Epithelial cell of esophagus (primary cell): ENCODE measurements at regions not wholly inside any gene's neighbourhood (a gene's known extent, or its start where the extent isn't known, plus 50 kb on each side); places are given as distances from the start of the nearest gene placed in this dataset.

ENCODE experiments used
- DNase-seq: peaks from one replicate; pipeline ENCODE4 v3.0.0; 2010; ENCODE audit warnings: low read depth
- H3K4me3 ChIP-seq: 2 replicates; pipeline ENCODE4 v1.5.1; 2011; ENCODE audit warnings: mild to moderate bottlenecking, low read length, control low read depth
- TF ChIP-seq, protein P1 (sequence below): IDR thresholded peaks from 2 replicates; pipeline ENCODE4 v1.5.1; 2011; ENCODE audit warnings: low read depth, mild to moderate bottlenecking, low read length, control low read depth, inconsistent platforms; ENCODE audit not compliant: insufficient read depth; ENCODE audit errors: missing control alignments

DNA sequence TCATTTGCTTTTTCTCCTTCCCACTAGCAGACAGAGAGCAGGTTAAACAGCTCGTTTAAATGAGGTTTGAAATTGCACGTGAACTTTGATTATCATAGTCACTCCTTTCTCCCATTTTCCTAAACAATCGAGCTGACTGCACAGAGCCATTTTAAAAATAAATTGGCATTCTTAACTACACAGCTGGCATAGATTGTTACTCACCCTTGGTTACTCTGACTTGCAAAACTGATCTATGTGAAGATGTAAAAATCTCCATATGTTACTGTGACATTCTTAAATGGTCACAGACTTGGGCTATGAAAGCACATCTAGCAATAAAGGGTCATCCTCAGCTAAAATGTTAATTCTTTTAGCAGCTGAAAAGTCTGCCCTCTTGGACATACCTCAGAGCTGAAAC lies 368.5 kb downstream of the DTWD2 start:
- H3K4me3 ChIP-seq, result no peak overlapping the region
- TF ChIP-seq, protein P1, sequence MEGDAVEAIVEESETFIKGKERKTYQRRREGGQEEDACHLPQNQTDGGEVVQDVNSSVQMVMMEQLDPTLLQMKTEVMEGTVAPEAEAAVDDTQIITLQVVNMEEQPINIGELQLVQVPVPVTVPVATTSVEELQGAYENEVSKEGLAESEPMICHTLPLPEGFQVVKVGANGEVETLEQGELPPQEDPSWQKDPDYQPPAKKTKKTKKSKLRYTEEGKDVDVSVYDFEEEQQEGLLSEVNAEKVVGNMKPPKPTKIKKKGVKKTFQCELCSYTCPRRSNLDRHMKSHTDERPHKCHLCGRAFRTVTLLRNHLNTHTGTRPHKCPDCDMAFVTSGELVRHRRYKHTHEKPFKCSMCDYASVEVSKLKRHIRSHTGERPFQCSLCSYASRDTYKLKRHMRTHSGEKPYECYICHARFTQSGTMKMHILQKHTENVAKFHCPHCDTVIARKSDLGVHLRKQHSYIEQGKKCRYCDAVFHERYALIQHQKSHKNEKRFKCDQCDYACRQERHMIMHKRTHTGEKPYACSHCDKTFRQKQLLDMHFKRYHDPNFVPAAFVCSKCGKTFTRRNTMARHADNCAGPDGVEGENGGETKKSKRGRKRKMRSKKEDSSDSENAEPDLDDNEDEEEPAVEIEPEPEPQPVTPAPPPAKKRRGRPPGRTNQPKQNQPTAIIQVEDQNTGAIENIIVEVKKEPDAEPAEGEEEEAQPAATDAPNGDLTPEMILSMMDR, result no peak
- no peak for DNase-seq

DNA sequence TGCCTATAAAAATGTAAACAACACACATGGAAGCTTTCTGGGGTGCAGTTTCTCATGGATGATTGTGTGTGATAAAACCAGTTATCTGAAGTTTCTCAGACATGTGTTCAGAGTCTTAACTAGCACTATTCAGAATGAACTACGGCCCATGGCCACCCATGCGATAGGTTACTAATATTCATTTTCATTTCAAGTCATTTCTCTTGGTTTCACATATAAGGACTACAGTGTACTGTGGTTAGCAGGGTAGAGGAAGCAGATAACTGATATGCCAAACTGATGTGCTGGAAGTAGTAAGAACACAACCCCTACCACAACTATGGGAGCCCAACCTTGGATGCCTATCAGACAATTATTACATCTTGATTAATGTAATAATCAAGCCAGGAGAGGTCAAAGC lies 372.1 kb downstream of the DTWD2 start:
- H3K4me3 ChIP-seq, result no peak overlapping the region
- TF ChIP-seq, protein P1, result no peak
- no peak for DNase-seq

DNA sequence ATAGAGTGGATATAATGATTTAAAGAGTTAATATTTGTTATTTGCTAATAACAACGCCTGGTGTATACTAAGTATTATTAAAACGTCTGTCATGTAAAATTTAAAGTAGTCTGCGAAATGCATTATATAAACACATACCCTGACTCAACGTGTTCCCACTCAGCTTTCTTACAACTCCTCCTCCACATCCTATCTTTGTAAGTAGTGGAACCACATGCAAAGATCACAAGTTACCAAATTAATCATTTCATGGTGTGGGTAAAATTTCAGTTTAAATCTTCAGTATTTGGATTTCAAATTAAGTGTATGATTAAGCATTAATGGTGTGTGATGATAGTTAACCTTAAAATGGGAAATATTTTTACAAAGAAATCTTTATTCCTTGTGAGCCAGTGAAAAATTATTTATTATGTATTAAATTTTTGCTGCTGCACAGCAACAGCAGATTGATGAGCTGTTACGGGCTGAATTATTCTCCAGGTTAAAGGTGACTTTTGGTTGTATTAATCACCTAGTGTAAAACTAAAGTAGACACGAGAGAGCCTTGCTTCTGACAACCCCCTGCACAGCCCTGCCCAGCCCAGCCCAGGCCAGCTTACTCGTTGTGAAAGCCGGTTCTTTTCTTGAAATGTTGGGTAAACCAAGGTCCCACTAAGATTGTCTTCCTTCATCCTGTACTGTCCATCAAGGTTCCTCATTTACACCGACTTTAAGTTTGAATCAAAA lies 373.5 kb downstream of the DTWD2 start:
- H3K4me3 ChIP-seq, result no peak overlapping the region
- DNase-seq, result no peak
- TF ChIP-seq, protein P1, result no peak

DNA sequence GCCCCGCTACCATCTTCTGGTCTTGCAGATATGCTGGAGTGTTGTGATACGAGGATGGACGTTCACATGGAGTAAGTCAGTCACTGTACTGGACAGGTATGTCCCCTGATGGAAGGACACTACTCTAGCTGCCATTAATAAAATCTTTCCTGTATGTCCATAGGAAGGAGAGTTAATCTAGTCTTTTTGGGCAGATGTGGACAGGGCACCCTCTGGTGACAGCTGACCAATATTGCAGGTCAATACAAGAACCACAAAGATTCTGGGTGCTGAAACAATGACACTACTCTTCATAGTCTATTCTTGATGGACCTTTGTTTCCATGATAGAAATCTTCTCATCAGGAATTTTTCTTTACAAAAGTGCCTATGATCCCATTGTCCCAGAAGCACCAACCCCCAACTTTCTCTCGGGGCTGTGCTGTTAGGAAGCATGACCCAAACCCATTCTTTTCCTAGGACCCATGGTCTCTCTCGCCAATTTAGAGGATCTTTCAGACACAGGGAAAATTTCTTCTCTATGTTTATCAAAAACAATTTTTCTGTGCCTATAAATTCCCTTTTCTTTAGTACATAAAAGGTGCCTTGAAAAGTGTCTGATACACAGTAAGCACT lies 376.9 kb downstream of the DTWD2 start:
- peak; percentile 53 for DNase-seq
- no peak overlapping the region for H3K4me3 ChIP-seq
- TF ChIP-seq, protein P1, result peak; percentile 70

GRCh38 chr5:118606940-118607339 lies 381.4 kb downstream of the DTWD2 start:
- peak; percentile 30 for DNase-seq
- TF ChIP-seq, protein P1, result no peak
- H3K4me3 ChIP-seq, result no peak overlapping the region

- H3K4me3 ChIP-seq, result no peak overlapping the region
- DNase-seq, result no peak
- TF ChIP-seq, protein P1, result no peak
Observed at GRCh38 chr5:118605761-118606160, 382.6 kb downstream of the DTWD2 start.

DNA sequence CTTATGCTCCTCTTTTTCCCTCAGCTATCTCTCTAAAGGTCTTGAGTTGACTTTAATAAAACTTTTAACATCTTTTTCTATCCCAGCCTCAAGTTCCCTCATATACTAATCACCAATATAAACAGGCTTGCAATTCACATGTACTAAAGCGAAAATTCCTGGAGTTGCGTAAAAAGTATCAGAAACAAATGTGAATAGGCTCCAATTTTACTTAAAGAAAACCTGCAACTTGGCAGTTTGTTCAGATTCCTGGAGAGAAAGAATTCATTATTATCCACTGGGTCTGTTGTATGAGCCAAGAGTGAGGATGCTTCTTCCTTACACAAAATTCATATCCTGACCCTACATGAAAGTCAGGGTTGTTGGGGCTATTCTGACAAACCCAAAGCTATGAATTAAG lies 384.2 kb downstream of the DTWD2 start:
- no peak for DNase-seq
- no peak overlapping the region for H3K4me3 ChIP-seq
- TF ChIP-seq, protein P1, result no peak
